Epidermal melanocyte (primary cell): ENCODE measurements at regions not wholly inside any gene's neighbourhood (a gene's known extent, or its start where the extent isn't known, plus 50 kb on each side); places are given as distances from the start of the nearest gene placed in this dataset.

Experiments used
- DNase-seq: peaks from one replicate; pipeline ENCODE4 v3.0.0; 2011; ENCODE audit warnings: low spot score; ENCODE audit not compliant: insufficient read length

- no peak for DNase-seq
Measured at GRCh38 chr3:116767726-116768125, 58.1 kb downstream of the TUSC7 start.

GRCh38 chr3:116770815-116771450 is 61.4 kb downstream of the TUSC7 start:
- DNase-seq: no peak

- no peak for DNase-seq
Measured at GRCh38 chr3:116776880-116777785, 67.6 kb downstream of the TUSC7 start.

GRCh38 chr3:116785226-116785625 is 75.6 kb downstream of the TUSC7 start:
- no peak for DNase-seq

GRCh38 chr3:116802651-116803050 is 93.1 kb downstream of the TUSC7 start:
- DNase-seq: no peak

GRCh38 chr3:116806351-116806750 is 96.8 kb downstream of the TUSC7 start:
- no peak for DNase-seq

GRCh38 chr3:116808725-116809124 is 99.1 kb downstream of the TUSC7 start:
- no peak for DNase-seq

GRCh38 chr3:116809208-116809607 is 99.6 kb downstream of the TUSC7 start:
- DNase-seq: no peak

GRCh38 chr3:116811754-116812153 is 102.2 kb downstream of the TUSC7 start:
- no peak for DNase-seq

- DNase-seq: no peak
Measured at GRCh38 chr3:116812949-116813348, 103.4 kb downstream of the TUSC7 start.

GRCh38 chr3:116815321-116815720 is 105.7 kb downstream of the TUSC7 start:
- DNase-seq: no peak

GRCh38 chr3:116815831-116816588 is 106.4 kb downstream of the TUSC7 start:
- no peak for DNase-seq

GRCh38 chr3:116821371-116821770 is 111.8 kb downstream of the TUSC7 start:
- no peak for DNase-seq

- DNase-seq: no peak
Measured at GRCh38 chr3:116824208-116824607, 114.6 kb downstream of the TUSC7 start.

GRCh38 chr3:116833202-116833601 is 123.6 kb downstream of the TUSC7 start:
- no peak for DNase-seq

GRCh38 chr3:116834816-116835215 is 125.2 kb downstream of the TUSC7 start:
- DNase-seq: no peak

- DNase-seq: no peak
Measured at GRCh38 chr3:116835658-116836057, 126.1 kb downstream of the TUSC7 start.

GRCh38 chr3:116836286-116836685 is 126.7 kb downstream of the TUSC7 start:
- DNase-seq: no peak

- no peak for DNase-seq
Measured at GRCh38 chr3:116837483-116837882, 127.9 kb downstream of the TUSC7 start.

GRCh38 chr3:116841003-116841735 is 131.6 kb downstream of the TUSC7 start:
- no peak for DNase-seq

GRCh38 chr3:116842254-116842957 is 132.8 kb downstream of the TUSC7 start:
- DNase-seq: no peak
